LNCAP (cell line): ENCODE measurements at regions not wholly inside any gene's neighbourhood (a gene's known extent, or its start where the extent isn't known, plus 50 kb on each side); places are given as distances from the start of the nearest gene placed in this dataset.

Experiments used
- CTCF ChIP-seq: fragments of 450-650 bp; IDR thresholded peaks from 2 replicates; pipeline ENCODE4 v1.5.1; 2017; ENCODE audit warnings: mild to moderate bottlenecking

- no peak for TF ChIP-seq CTCF
Measured at GRCh38 chr10:78356291-78356900, 322.7 kb downstream of the RPS24 start.

GRCh38 chr10:78357141-78358063, 323.7 kb downstream of the RPS24 start:
- TF ChIP-seq CTCF, result no peak

- TF ChIP-seq CTCF, result no peak
Measured at GRCh38 chr10:78358351-78358750, 324.7 kb downstream of the RPS24 start.

- TF ChIP-seq CTCF, result no peak
Measured at GRCh38 chr10:78358982-78359381, 325.3 kb downstream of the RPS24 start.

GRCh38 chr10:78359640-78360091, 326.0 kb downstream of the RPS24 start:
- TF ChIP-seq CTCF, result no peak

- TF ChIP-seq CTCF, result no peak
Measured at GRCh38 chr10:78360284-78360683, 326.6 kb downstream of the RPS24 start.

GRCh38 chr10:78361031-78361430, 327.4 kb downstream of the RPS24 start:
- no peak for TF ChIP-seq CTCF
